Osteoblast (primary cell): ENCODE measurements at regions not wholly inside any gene's neighbourhood (a gene's known extent, or its start where the extent isn't known, plus 50 kb on each side); places are given as distances from the start of the nearest gene placed in this dataset.

ENCODE experiments used
- DNase-seq: peaks from one replicate; pipeline ENCODE4 v3.0.0; 2011; ENCODE audit warnings: low spot score, mixed read lengths; ENCODE audit not compliant: insufficient read length; ENCODE audit errors: missing footprints
- H2AFZ ChIP-seq: 2 replicates; pipeline ENCODE4 v1.6.0; 2011; ENCODE audit warnings: mild to moderate bottlenecking, low read length
- H3K27ac ChIP-seq: 2 replicates; pipeline ENCODE4 v1.5.1; 2011; ENCODE audit warnings: mild to moderate bottlenecking, low read depth, low read length, moderate library complexity
- H3K27me3 ChIP-seq: 2 replicates; pipeline ENCODE4 v1.6.0; 2012; ENCODE audit warnings: mild to moderate bottlenecking, control low read depth, inconsistent platforms, low read length, moderate library complexity; ENCODE audit not compliant: insufficient read depth
- H3K36me3 ChIP-seq: 2 replicates; pipeline ENCODE4 v1.5.1; 2011; ENCODE audit warnings: mild to moderate bottlenecking, low read length, control low read depth, moderate library complexity; ENCODE audit not compliant: insufficient read depth
- H3K4me1 ChIP-seq: 2 replicates; pipeline ENCODE4 v1.5.1; 2011; ENCODE audit warnings: mild to moderate bottlenecking, low read length, control low read depth, moderate library complexity; ENCODE audit not compliant: insufficient read depth
- H3K4me2 ChIP-seq: 2 replicates; pipeline ENCODE4 v1.6.0; 2011; ENCODE audit warnings: mild to moderate bottlenecking, low read length; ENCODE audit not compliant: insufficient read depth
- H3K4me3 ChIP-seq: fragments of 200-600 bp; sonication (generic); 3 replicates; pipeline ENCODE4 v1.5.1; 2012; ENCODE audit warnings: mild to moderate bottlenecking, low read length, inconsistent platforms; ENCODE audit not compliant: insufficient read depth
- H3K79me2 ChIP-seq: 2 replicates; pipeline ENCODE4 v1.6.0; 2012; ENCODE audit warnings: mild to moderate bottlenecking, low read length, control low read depth, inconsistent platforms; ENCODE audit not compliant: insufficient read depth
- H3K9me3 ChIP-seq: 2 replicates; pipeline ENCODE4 v1.5.1; 2011; ENCODE audit warnings: low read depth, low read length, control low read depth
- H4K20me1 ChIP-seq: 2 replicates; pipeline ENCODE4 v1.6.0; 2012; ENCODE audit warnings: mild to moderate bottlenecking, low read length, control low read depth; ENCODE audit not compliant: insufficient read depth
- TF ChIP-seq, protein P1 (sequence below): IDR thresholded peaks from 2 replicates; pipeline ENCODE4 v1.5.1; 2011; ENCODE audit warnings: mild to moderate bottlenecking, low read depth, low read length, moderate library complexity; ENCODE audit errors: extremely low read depth

- Histone ChIP-seq H3K27me3 (no peaks in the 10 kb centered on the region), H3K36me3 (no peaks in the 10 kb centered on the region), H3K4me2 (no peak overlapping the region), H3K4me1 (no peaks in the 10 kb centered on the region), H2AFZ (no peak overlapping the region), H3K27ac (no peak overlapping the region), H4K20me1 (no peaks in the 10 kb centered on the region), H3K4me3 (no peak overlapping the region), H3K9me3 (no peaks in the 10 kb centered on the region), H3K79me2 (no peaks in the 10 kb centered on the region)
- no peak for DNase-seq
- TF ChIP-seq, protein P1, sequence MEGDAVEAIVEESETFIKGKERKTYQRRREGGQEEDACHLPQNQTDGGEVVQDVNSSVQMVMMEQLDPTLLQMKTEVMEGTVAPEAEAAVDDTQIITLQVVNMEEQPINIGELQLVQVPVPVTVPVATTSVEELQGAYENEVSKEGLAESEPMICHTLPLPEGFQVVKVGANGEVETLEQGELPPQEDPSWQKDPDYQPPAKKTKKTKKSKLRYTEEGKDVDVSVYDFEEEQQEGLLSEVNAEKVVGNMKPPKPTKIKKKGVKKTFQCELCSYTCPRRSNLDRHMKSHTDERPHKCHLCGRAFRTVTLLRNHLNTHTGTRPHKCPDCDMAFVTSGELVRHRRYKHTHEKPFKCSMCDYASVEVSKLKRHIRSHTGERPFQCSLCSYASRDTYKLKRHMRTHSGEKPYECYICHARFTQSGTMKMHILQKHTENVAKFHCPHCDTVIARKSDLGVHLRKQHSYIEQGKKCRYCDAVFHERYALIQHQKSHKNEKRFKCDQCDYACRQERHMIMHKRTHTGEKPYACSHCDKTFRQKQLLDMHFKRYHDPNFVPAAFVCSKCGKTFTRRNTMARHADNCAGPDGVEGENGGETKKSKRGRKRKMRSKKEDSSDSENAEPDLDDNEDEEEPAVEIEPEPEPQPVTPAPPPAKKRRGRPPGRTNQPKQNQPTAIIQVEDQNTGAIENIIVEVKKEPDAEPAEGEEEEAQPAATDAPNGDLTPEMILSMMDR: no peak
Observed at GRCh38 chr1:112219267-112219666, 176.7 kb upstream of the CTTNBP2NL start.

GRCh38 chr1:112230232-112230631 is 165.8 kb upstream of the CTTNBP2NL start:
- no peaks in the 10 kb centered on the region for H3K79me2 ChIP-seq
- no peaks in the 10 kb centered on the region for H3K4me1 ChIP-seq
- H3K27me3 ChIP-seq: peaks cover 3% of the 10 kb centered on the region
- no peak overlapping the region for H3K27ac ChIP-seq
- H3K4me2 ChIP-seq: no peak overlapping the region
- TF ChIP-seq, protein P1: no peak
- no peaks in the 10 kb centered on the region for H3K36me3 ChIP-seq
- DNase-seq: no peak
- H4K20me1 ChIP-seq: no peaks in the 10 kb centered on the region
- H3K4me3 ChIP-seq: no peak overlapping the region
- no peaks in the 10 kb centered on the region for H3K9me3 ChIP-seq
- H2AFZ ChIP-seq: no peak overlapping the region

DNA sequence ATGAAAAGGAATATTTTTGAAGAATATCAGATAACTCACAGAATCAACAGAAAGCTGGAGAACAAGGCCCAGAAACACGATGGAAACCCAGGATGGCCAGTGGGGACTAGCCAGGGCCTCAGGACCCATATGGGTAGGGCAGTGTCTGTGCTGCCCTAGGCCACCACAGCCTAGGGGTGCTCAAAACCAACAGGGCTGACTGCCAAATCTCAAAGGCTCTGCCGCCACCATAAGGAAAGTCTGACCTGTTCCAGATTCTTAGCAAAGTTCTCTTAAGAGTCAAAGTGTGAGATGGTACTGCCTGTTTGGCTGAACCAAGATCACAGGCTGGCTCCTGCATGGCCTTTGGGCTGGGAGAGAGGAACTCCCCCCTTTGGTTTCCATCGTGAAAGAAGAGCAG is 164.7 kb upstream of the CTTNBP2NL start:
- Histone ChIP-seq H4K20me1 (no peaks in the 10 kb centered on the region), H3K79me2 (no peaks in the 10 kb centered on the region), H3K4me2 (no peak overlapping the region), H3K4me1 (no peaks in the 10 kb centered on the region), H3K27me3 (peaks cover 3% of the 10 kb centered on the region), H2AFZ (no peak overlapping the region), H3K9me3 (no peaks in the 10 kb centered on the region), H3K4me3 (no peak overlapping the region), H3K27ac (no peak overlapping the region), H3K36me3 (no peaks in the 10 kb centered on the region)
- TF ChIP-seq, protein P1: no peak
- no peak for DNase-seq

DNA sequence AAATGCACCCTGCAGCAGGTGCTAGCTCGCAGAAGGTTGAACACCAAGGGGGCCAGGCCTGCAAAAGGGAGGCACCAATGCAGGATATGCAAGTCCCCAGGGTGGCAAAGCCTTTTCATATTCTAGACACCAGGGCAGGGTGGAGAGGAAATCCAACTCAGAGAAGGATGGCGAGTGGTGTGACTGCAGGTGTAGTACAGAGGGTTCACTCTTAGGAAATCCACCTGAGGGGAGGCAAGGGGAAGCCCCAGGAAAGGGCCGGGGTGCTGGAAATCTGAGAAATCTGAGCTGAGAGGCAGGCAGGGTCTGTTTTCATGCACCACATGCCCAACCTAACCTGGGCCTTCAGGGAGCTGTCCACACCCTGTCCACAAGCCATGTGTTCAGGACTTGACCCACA is 163.2 kb upstream of the CTTNBP2NL start:
- no peak overlapping the region for H3K27ac ChIP-seq
- TF ChIP-seq, protein P1: no peak
- H3K4me1 ChIP-seq: no peaks in the 10 kb centered on the region
- no peaks in the 10 kb centered on the region for H3K36me3 ChIP-seq
- H3K9me3 ChIP-seq: no peaks in the 10 kb centered on the region
- H3K4me3 ChIP-seq: no peak overlapping the region
- H3K4me2 ChIP-seq: no peak overlapping the region
- no peak overlapping the region for H2AFZ ChIP-seq
- no peaks in the 10 kb centered on the region for H3K79me2 ChIP-seq
- H4K20me1 ChIP-seq: no peaks in the 10 kb centered on the region
- DNase-seq: no peak
- H3K27me3 ChIP-seq: peaks cover 3% of the 10 kb centered on the region
